NCI-H146 treated with DMSO at 0.1 percent for 48 hours (cell line): ENCODE measurements at regions not wholly inside any gene's neighbourhood (a gene's known extent, or its start where the extent isn't known, plus 50 kb on each side); places are given as distances from the start of the nearest gene placed in this dataset.
A peak's percentile ranks its signal among the peaks of the same experiment; 100 is the strongest.

Experiments used
- DNase-seq: peaks from one replicate; lab custom pipeline; 2025; ENCODE audit not compliant: unreplicated experiment; lab: John Stamatoyannopoulos, UW

DNA sequence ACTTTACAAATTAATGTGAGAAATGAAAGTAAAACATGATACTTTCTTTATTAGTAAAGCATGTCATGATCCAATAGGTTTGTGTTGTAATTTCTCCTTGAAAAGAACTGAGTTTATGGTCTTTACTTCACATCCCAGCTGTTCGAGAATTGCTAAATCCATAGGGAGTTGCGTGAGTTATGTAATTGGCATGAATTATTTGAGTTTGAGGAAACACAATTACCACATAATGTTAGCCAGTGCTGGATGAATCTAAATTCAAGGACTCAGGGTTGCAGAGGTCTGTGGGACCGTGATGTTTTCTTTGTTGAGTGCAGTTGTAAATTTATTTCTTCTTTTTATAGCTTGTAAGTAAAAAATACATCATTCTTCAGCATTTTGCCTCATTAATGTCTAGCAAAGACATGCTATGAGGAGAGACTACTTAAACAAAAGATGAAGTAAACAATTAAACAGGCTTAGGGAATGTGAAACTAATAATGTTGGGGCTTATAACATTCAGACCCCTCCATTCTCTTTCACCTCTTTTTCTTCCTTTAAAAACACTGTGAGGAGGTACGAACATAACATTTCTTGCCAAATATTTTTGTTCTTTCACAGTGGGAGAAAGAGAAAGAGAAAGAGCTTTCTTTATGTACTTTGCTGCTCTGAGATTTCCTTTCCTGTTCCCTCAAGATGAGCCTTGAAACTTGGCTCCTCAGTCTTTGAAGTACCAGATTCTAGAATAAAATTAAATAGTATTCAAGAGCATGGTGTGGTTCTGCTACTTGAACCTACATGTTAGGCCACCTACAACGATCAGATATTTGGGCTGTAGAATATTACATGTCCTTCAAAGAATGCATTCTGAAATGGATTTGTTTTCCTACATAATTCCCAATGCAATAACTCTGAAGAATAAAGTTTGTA, 159.6 kb upstream of the ANK2 start:
- DNase-seq = no peak

DNA sequence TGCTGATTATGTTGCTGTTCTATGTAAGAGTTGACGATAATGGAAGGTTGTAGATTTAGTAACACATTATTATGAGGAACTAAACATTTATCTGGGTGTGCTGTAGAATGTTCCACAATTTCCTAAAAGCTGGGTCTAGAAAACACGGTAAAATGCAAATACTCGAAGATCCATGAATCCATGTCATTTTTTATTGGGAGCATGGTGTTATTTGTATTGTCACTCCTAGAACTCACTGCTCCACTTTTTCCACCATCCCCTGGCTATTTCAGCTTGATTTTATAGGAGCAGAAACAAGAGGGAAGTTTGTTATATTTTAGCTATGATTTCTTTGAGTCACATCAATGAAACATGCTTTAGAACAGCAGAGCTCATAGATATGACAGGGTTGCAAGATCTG, 155.0 kb upstream of the ANK2 start:
- DNase-seq = no peak

DNA sequence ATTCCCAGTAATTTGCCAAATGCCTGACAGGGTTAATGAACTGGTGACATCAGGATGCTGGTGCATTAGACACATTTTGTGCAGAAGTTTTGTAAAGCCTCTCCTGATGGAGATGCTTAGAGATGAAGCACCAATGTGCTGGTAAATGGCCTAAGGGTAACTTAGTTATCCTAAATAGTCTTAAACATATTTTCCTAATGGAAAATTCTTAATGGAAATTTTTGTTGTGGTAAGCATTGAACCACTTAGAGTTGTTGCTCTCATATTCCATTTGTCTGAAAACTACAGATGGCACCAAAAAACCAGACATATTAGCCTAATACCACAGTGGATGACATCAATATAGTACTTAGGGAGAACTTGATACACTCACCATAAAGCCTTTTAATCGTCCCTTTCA, 154.5 kb upstream of the ANK2 start:
- DNase-seq = no peak

DNA sequence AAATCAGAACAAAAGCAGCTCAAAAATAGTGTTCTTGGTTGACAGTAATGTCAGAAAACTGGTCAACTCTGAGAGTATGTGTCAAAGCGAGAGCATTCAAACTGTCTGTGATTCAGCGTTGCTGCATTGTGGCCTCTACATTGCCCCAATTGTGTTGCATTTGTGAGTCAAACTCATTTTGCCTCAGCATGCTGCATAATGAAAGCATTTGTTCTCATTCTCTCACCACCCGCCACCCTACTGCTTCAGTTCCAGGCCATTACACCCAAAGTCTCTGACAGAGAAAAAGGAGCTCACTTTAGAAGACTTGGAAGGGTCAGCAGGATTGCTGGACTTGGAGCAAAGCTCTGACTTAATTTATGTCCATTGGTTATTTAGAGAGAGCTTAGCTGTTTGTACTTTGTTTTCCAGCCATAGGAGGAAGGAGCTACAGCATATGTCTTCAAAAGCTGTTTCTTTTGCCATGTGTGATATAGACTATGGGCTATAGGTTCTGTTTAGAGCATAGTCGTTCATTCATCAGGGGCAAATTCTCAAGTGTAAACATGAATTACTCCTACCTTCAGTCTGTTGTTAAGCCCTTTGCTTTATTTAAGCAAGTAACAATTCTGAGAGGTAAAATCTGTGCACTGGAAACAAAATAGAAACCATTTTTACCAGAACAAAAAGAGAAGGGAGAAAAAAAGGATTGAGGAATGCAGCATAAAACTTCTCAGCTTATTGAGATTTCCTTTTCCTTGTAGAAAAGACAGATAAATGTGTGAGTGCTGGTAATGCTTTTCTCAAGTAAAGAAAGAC, 153.4 kb upstream of the ANK2 start:
- no peak for DNase-seq

DNA sequence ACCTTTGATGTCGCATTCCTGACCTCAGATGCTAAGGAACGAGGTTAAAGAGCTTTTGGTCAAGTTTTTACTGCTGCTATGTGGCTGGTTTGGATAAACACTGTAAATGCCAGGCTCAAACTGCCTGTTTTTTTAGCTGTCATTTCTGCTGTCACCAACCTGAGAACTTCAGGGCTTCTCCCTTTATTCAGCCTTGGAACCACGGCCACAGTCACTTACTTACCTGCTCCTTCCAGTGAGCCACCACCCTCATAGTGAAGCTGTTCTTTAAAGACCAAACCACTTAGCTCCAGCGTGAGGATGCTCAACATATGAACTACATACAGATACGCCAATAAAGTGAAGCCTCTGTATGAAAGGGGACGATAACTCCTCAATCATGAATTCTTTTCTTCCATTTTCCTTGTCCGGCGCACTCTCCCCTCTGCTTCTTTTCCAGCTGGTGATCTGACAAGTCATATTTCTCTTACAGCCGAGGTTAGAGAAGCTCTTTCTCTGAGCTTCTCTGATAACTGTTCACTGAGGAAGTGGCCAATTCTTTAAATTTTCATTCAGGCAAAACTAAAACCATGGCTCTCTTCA, 152.8 kb upstream of the ANK2 start:
- DNase-seq = no peak

DNA sequence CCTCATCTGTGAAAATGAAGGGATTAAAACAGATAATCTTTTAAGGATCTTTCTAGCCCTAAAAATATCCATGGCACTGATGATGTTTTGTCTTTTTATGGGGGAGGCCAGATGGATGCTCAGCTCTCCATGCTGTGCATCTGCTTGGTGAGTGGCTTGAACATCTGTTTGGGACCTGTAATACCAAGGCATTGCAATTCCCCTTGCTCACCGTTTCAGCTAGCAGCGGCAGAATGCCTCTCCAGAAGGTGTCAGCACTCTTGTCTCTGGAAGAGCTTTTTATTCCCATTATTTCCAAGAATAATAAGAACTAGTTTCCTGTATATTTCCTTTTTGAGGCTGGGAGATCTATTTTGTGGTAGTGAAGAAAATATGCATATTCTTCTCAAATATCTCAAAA, 151.9 kb upstream of the ANK2 start:
- no peak for DNase-seq

DNA sequence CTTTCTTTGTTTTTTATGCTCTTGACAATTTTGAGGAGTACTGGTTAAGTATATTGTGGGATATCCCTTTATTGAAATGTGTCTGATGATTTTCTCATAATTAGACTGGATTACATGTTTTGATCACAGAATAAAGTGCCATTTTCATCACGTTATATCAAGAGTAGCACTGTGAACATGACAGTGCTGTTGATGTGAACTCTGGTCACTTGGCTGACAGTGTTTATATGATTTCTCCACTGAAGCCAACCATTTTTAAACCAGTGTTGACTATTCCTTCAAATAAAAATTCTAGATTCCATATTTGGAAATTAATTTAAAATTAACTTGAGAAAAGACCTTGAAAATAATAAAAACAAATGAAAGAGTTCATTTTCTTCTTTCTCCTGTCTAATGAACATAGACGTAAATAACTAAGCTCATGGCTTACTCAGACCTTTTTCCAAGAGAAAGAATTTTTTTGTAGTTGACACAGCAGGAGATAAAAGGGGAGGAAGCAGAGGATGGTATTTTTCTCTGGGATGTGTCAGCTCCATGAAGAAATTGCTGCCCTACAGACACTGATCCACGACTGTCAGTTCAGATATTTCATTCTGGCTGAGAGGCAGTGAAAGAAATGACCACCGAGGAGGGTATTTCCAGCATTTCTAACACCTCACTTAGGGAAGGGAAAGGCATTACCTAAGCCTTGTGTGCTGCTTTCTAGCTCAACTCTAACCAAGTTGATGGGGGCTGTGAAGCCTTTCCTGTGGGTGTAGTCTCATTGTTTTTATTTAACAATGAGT, 150.9 kb upstream of the ANK2 start:
- no peak for DNase-seq

DNA sequence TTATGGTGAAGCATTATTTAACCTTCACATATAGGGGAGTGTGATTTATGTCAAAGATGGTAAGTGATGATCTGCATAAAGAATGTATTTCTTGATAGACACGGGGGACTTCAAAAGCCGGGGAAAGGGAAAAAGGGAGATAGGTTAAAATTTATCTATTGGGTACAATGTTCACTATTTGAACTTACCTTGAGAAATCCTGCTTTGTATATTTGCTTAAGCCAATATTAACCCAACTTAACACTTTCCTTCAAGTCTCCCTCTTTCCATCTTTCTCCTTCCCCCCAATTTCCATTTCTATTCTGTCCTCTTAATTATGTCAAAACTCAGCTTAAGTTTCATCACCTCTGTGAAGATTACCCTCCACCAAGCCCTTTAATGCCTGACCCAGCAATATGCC, 149.0 kb upstream of the ANK2 start:
- DNase-seq = no peak

DNA sequence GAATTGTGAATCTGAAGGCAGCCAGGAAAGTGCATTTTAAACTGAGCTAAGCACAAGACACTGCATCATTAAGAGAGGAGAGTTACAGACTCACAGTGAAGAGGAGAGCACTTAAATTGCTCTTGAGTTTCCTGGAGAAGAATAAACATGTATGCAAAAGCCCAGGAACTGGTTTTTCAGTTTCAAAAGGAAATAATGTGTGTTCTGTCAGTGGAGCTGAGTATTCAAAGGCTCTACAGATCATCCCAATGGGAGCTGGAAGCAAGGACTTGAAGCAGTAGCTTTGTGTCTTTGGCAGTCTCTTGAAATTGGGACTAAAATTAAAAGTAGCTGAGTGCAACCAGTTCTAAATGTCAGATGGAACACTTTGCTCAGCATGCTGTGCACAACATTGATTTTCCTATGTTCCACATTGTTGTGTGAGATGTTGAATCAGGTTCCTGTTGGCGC, 147.5 kb upstream of the ANK2 start:
- DNase-seq = no peak

DNA sequence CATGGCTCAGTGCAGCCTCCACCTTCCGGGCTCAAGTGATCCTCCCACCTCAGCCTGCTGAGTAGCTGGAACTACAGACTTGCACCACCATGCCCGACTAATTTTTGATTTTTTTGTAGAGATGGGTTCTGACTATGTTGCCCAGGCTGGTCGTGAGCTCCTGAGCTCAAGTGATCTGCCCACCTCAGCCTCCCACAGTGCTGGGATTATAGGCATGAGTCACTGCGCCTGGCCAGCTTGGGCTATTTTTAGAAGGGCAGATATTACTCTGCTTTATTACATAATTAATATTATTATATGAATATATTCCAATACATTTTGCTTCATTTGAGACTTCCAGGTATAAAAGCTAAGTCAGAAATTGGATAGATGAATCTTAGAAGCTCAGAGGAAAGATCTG, 143.7 kb upstream of the ANK2 start:
- no peak for DNase-seq

DNA sequence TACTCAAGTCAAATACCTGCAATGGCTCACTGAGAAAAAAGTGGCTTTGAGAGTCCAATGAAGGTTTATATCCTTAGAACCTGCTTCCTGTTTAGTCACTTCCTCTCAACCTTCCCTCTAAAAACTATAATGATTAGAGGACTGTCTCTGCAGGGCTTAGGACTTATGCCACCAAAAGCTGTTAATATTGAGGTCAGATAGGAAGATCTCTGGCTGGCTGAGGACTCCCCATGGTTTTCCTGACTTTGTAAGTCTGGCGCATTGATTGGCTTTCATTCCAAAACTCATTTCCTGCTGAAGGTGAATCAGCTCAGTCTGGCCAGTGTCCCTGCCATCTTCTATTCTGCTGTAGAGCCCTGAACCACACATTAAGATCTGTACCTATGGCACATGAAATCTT, 140.9 kb upstream of the ANK2 start:
- no peak for DNase-seq

DNA sequence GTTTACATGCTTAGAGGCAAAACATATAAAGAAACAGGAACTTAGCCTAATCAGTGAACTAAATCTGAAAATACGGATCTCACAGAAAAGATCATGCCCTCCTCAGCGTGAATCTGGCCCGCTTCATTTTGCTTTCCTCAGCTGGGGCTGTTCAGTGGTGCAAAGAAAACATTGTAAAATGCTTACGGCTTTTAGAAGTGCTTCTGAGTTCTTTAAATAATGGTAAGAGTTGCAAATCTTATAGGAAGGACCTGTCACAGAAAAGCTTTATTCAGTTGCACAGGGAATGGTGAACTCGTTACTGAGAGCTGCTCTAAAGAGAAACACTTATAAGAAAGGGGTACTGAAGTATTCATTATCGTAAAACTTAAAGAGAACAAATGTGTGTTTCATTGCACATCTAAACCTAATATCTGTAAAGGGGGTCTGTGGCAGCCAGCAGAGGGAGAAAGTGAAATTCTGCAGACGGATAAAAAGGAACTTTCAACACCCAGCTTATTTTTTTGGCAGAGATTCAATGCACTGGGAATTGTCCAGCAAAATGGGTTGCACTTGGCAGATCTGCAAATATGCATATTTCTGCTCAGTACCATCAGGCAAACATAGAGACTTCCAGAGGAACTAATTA, 139.2 kb upstream of the ANK2 start:
- DNase-seq = no peak

DNA sequence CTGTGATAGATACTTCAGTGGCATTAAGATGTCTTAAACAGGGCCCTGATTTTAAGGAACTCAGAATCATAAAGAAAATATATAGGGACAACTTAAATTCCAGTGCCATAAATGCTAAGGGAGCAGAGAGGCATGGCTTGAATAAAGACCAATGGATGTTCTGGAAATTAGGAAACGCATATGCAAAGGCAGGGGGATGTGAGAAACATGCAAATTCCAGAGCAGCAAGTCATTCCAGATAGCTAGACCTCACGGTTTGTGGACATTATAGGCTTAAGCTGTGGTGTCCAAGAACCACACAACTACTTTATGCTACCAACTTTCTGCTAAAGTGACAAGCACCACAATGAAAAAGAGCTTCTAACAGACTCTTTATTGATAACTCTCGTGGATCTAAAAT, 132.6 kb upstream of the ANK2 start:
- no peak for DNase-seq

DNA sequence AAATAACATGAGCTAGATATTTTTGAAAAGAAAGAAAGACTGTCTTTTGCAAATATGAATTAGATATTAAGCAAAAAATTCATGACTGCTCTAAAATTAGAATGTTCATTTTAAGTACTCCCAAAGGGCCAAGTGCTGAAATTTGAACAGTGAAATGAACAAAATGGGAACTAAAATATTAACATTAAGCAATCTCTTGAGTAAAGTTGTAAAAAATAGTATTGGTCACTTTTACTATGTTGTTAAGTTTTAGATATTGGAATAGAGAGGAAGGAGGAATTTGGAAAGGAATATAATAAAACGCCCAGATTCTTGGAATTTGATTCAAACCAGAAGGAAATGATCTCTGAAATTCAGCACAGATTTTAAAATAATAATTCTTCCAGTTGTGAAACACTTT, 125.9 kb upstream of the ANK2 start:
- no peak for DNase-seq

DNA sequence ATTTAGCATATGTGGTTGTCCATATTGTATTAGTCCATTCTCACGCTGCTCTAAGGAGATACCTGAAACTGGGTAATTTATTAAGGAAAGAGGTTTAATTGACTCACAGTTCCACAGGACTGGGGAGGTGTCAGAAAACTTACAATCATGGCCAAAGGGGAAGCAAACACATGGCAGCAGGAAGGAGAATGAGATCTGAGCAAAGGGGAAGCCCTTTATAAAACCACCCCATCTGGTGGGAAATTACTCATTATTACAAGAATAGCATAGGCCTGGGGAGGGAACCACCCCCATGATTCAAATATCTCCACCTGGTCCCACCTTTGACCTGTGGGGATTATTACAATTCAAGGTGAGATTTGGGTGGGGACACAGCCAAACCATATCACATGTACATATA, 122.6 kb upstream of the ANK2 start:
- no peak for DNase-seq

DNA sequence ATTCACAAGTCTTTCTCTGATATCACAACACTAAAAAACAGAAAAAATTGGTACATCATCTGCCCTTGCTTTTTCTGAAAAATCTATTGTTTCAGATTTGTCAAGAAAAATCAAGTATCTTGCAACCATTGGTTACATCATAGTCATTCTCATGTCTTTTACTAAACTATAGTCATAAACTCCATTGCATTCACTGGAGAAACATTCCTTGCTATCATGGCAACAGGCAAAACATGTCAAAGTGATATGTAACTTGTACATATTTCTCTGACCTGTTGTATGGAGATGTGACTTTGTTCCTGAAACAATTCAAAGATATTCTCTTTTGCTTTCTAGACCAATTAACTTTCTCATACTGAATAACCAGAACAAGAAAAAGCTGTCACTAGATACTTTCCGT, 121.9 kb upstream of the ANK2 start:
- DNase-seq = no peak

DNA sequence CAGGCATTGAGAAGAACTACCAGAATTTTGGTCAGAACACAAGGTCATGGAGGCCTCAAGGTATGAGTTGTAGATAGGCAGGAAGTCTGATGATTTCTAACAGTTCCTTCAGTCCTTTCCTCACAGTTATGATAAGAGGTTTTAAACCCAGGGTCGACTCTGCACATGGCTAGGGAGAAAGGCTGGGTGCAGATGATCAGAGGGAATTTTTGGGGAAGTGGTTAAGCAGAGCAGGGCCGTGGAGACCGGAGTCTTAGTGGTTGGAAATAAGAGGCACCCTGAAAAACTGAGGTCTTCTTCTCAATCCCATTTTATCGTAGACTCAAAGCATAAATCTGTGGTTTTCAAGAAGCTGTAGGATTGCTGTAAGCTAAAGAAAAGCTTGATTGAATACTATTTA, 118.5 kb upstream of the ANK2 start:
- DNase-seq = no peak

DNA sequence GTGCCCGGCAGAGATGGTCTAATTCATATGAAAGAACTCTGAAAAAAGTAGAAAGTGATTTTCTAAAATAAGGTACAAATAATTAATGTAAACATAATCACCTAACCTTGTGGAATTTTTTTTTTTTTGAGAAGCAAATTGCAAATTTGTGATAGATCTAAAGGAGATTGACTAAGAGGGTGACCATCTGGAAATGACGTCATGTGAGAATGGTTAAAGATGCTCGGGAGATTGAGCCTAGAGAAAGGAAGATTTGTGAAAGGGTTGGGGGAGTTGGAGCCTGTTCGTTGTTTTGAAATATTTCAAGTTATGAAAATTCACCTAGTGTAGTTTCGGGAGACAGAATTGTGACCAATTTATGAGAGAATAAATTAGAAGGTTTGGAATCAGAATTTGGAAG, 115.7 kb upstream of the ANK2 start:
- DNase-seq = no peak

DNA sequence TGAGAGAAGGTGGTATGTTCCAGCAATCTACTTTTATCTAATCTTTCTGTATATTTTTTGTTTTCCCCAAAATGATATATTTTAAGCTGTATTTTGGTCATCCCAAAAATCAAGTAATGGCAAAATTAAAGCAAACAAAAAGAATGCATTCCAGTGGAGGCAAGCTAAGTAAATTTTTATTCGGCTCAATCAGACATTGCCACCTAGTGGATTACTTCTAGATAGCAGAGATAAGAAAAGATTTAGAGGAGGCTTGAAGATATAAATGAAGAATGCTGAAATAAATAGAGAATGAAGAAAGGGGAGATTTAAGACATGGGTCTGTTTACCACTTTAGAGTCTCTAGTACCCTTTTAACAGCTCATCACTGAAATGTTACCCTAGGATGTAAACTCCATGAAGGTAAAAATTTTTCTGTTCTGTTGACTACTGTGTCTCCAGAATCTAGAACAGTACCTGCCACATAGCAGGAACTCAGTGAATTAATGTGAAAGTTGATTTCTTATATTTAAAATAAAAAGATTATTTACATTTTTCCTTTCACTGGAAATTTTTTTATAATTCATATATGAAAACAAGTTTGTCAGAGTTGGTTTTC, 110.9 kb upstream of the ANK2 start:
- DNase-seq = peak; percentile 8

DNA sequence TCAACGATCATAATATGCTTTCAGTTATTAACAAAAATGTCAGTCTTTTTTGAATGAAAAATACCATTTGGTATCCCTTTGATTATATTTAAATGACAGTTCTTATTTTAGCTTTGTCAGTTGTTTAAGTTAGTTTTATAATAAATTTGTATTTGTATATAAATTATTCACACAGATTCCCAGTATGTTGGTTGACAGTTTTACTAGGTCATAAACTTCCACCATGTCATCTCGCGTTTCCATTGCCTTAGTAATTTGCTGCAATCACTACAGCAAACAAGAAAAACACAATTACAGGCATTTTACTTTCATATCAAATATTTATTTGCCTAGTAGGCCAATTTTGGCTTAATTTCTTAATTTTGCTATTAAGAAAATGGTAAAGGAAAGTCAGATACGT, 109.6 kb upstream of the ANK2 start:
- no peak for DNase-seq
